Vagina (tissue), 2 donors: ENCODE measurements at regions not wholly inside any gene's neighbourhood (a gene's known extent, or its start where the extent isn't known, plus 50 kb on each side); places are given as distances from the start of the nearest gene placed in this dataset.

Source experiments
- DNase-seq, 2 donors: peaks; one replicate each; pipeline ENCODE4 v3.0.0-alpha.2; 2017; ENCODE audit errors: extremely low spot score in 2 of 2
- H3K27ac ChIP-seq: fragments of 200-600 bp; sonication (generic); one replicate; pipeline ENCODE4 v1.5.1; 2019
- H3K27me3 ChIP-seq: fragments of 200-600 bp; sonication (generic); one replicate; pipeline ENCODE4 v1.5.1; 2019
- H3K36me3 ChIP-seq, 2 donors: fragments of 200-600 bp; sonication (generic); one replicate each; pipeline ENCODE4 v1.5.1; 2017 to 2019
- H3K4me1 ChIP-seq: fragments of 200-600 bp; sonication (generic); one replicate; pipeline ENCODE4 v1.5.1; 2019
- H3K4me3 ChIP-seq, 2 donors: fragments of 200-600 bp; sonication (generic); 1 replicate in 1 of 2; 2 replicates in 1 of 2; pipeline ENCODE4 v1.5.1; 2016 to 2019
- H3K9me3 ChIP-seq: fragments of 200-600 bp; sonication (generic); one replicate; pipeline ENCODE4 v1.5.1; 2019
- CTCF ChIP-seq, 3 experiments: fragments of 450-650 bp in 2 of 3; fragments of 200-600 bp in 1 of 3; sonication (generic) in 1 of 3; IDR thresholded peaks; one replicate each; pipeline ENCODE4 v1.5.1; 2017 to 2019; ENCODE audit warnings: antibody characterized with exemption in 3 of 3, mild to moderate bottlenecking in 2 of 3, moderate library complexity in 2 of 3
- POLR2A ChIP-seq, 2 donors: fragments of 450-650 bp; IDR thresholded peaks; one replicate each; pipeline ENCODE4 v1.6.1; 2017; ENCODE audit warnings: antibody characterized with exemption in 2 of 2, mild to moderate bottlenecking in 2 of 2, moderate library complexity in 2 of 2
- POLR2AphosphoS5 ChIP-seq, 2 donors: sonication (generic); formaldehyde crosslinking; IDR thresholded peaks; one replicate each; pipeline ENCODE4 v1.9.0; 2017; ENCODE audit warnings: antibody characterized with exemption in 2 of 2, mild to moderate bottlenecking in 2 of 2, low read depth in 1 of 2; ENCODE audit not compliant: insufficient read depth in 1 of 2
- intact Hi-C: fragments of 100-400 bp; cut with DNase I; formaldehyde crosslinking; loops from one replicate; pipeline ENCODE4 v1.15.1; 2023

- Histone ChIP-seq H3K9me3 (no peaks in the 10 kb centered on the region), H3K27me3 (no peaks in the 10 kb centered on the region), H3K36me3 (no peaks in the 10 kb centered on the region), H3K27ac (no peak overlapping the region), H3K4me3 (no peak overlapping the region), H3K4me1 (peaks cover 5% of the 10 kb centered on the region)
- no peak for DNase-seq
- intact Hi-C loops: no loop called here
- TF ChIP-seq CTCF (IDR thresholded peaks at IDR 0.05) (no peak), POLR2AphosphoS5 (IDR thresholded peaks at IDR 0.05; ENCODE audit: insufficient read depth in 1 of 2, low read depth in 1 of 2) (no peak), POLR2A (IDR thresholded peaks at IDR 0.05) (no peak)
These were observed 313.2 kb downstream of the RND3 start for GRCh38 chr2:150174056-150174805.

DNA sequence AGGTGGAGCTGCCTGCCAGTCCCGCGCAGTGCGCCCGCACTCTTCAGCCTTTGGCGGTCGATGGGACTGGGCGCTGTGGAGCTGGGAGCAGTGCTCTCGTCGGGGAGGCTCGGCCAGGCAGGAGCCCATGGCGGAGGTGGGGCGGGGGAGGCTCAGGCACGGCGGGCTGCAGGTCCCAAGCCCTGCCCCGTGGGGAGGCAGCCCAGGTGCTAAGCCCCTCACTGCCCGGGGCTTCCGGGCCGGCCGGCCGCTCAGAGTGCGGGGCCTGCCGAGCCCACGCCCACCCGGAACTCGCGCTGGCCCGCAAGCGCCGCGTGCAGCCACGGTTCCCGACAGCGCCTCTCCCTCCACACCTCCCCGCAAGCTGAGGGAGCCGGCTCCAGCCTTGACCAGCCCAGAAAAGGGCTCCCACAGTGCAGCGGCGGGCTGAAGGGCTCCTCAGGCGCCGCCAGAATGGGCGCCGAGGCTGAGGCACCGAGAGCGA, 316.4 kb downstream of the RND3 start:
- no peaks in the 10 kb centered on the region for H3K9me3 ChIP-seq
- H3K4me3 ChIP-seq: no peak overlapping the region
- no peak overlapping the region for H3K27ac ChIP-seq
- intact Hi-C loops: no loop called here
- no peaks in the 10 kb centered on the region for H3K36me3 ChIP-seq
- peaks cover 5% of the 10 kb centered on the region for H3K4me1 ChIP-seq
- no peak for DNase-seq
- H3K27me3 ChIP-seq: no peaks in the 10 kb centered on the region
- no peak for TF ChIP-seq POLR2AphosphoS5 (IDR thresholded peaks at IDR 0.05; ENCODE audit: insufficient read depth in 1 of 2, low read depth in 1 of 2)
- no peak for TF ChIP-seq POLR2A (IDR thresholded peaks at IDR 0.05)
- no peak for TF ChIP-seq CTCF (IDR thresholded peaks at IDR 0.05)

DNA sequence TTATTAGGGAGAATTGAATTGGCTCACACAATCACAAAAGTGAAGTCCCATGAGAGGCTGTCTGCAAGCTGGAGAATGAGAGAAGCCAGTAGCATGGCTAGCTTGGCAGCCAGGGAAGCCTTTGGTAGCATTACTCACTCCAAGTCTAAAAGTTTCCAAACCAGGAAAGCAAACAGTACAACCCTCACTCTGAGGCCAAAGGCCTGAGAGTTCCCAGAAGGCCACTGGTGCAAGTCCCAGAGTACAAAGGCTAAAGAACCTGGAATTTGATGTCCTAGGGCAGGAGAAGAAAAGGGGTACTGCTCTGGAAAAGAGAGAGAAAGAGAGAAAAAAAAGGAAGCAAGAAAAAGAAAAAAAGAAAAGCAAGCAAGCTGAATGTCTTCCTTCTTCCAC, 318.2 kb downstream of the RND3 start:
- TF ChIP-seq POLR2A (IDR thresholded peaks at IDR 0.05) (no peak), CTCF (IDR thresholded peaks at IDR 0.05) (no peak), POLR2AphosphoS5 (IDR thresholded peaks at IDR 0.05; ENCODE audit: insufficient read depth in 1 of 2, low read depth in 1 of 2) (no peak)
- H3K9me3 ChIP-seq: no peaks in the 10 kb centered on the region
- DNase-seq: no peak
- H3K4me1 ChIP-seq: peaks cover 3% of the 10 kb centered on the region
- H3K36me3 ChIP-seq: no peaks in the 10 kb centered on the region
- H3K27ac ChIP-seq: no peak overlapping the region
- intact Hi-C loops: no loop called here
- no peaks in the 10 kb centered on the region for H3K27me3 ChIP-seq
- H3K4me3 ChIP-seq: no peak overlapping the region

- Histone ChIP-seq H3K27ac (no peak overlapping the region), H3K27me3 (no peaks in the 10 kb centered on the region), H3K9me3 (no peaks in the 10 kb centered on the region), H3K4me3 (no peak overlapping the region), H3K36me3 (no peaks in the 10 kb centered on the region), H3K4me1 (no peaks in the 10 kb centered on the region)
- no peak for DNase-seq
- TF ChIP-seq CTCF (IDR thresholded peaks at IDR 0.05) (no peak), POLR2A (IDR thresholded peaks at IDR 0.05) (no peak), POLR2AphosphoS5 (IDR thresholded peaks at IDR 0.05; ENCODE audit: insufficient read depth in 1 of 2, low read depth in 1 of 2) (no peak)
- intact Hi-C loops: no loop called here
These were observed 318.8 kb downstream of the RND3 start for GRCh38 chr2:150168595-150169236.

DNA sequence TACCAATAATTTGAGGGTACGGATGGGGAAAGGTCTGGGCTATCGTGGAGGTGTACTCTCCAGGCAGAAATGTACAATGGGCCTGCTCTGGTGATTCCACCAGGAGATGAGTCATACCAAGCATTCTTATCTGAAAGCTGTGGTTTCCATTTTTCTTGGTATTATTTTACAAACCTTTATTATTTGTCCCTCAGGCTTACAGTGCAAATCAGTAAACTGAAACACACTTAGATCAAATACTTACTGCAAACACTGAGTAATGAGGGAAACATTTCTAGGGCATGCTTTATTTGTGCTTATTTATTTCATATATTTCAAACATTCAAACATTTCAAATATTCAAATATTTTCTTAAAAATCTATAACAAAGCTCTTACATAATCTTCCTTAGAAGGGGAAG, 319.8 kb downstream of the RND3 start:
- no peaks in the 10 kb centered on the region for H3K9me3 ChIP-seq
- no peak overlapping the region for H3K27ac ChIP-seq
- no peaks in the 10 kb centered on the region for H3K4me1 ChIP-seq
- intact Hi-C loops: no loop called here
- no peaks in the 10 kb centered on the region for H3K27me3 ChIP-seq
- DNase-seq: no peak
- no peak for TF ChIP-seq CTCF (IDR thresholded peaks at IDR 0.05)
- no peak for TF ChIP-seq POLR2AphosphoS5 (IDR thresholded peaks at IDR 0.05; ENCODE audit: insufficient read depth in 1 of 2, low read depth in 1 of 2)
- no peak for TF ChIP-seq POLR2A (IDR thresholded peaks at IDR 0.05)
- no peak overlapping the region for H3K4me3 ChIP-seq
- H3K36me3 ChIP-seq: no peaks in the 10 kb centered on the region
